ENCODE measurements at regions not wholly inside any gene's neighbourhood (a gene's known extent, or its start where the extent isn't known, plus 50 kb on each side); places are given as distances from the start of the nearest gene placed in this dataset.

DNA sequence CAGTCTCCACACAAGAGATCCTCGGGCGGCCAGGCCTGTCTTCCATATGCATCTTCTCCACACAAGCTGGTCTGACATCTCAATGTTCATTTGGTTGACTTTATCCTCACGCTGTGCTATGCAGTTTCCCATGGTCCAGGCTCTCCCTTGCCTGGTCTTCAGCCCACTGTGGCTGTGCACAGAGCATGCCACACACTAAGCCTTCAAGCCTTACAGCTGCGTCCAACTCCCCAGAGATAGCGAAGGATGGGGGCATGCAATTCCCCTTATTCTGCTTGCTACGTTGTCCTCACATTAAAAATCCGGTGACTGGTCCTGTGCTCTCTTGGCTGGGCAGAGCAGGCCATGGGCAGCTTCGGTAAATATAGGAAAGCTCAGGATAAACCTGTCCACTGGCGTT is 188.7 kb upstream of the TCERG1L start:
- intact Hi-C loops (cut with DNase I) = no loop called here
- H3K4me1 ChIP-seq (replicated peaks) = no peaks in the 10 kb centered on the region
- 94% methylated on average over 9 of the region's 9 CpGs for WGBS
- H3K4me3 ChIP-seq = no peak overlapping the region
- TF ChIP-seq, protein P1, sequence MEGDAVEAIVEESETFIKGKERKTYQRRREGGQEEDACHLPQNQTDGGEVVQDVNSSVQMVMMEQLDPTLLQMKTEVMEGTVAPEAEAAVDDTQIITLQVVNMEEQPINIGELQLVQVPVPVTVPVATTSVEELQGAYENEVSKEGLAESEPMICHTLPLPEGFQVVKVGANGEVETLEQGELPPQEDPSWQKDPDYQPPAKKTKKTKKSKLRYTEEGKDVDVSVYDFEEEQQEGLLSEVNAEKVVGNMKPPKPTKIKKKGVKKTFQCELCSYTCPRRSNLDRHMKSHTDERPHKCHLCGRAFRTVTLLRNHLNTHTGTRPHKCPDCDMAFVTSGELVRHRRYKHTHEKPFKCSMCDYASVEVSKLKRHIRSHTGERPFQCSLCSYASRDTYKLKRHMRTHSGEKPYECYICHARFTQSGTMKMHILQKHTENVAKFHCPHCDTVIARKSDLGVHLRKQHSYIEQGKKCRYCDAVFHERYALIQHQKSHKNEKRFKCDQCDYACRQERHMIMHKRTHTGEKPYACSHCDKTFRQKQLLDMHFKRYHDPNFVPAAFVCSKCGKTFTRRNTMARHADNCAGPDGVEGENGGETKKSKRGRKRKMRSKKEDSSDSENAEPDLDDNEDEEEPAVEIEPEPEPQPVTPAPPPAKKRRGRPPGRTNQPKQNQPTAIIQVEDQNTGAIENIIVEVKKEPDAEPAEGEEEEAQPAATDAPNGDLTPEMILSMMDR (IDR thresholded peaks at IDR 0.05) = no peak
- TF ChIP-seq POLR2AphosphoS5 (IDR thresholded peaks at IDR 0.05) (no peak), POLR2A (IDR thresholded peaks at IDR 0.05) (no peak)
- H3K9me3 ChIP-seq = no peaks in the 10 kb centered on the region
- no peaks in the 10 kb centered on the region for H3K36me3 ChIP-seq
- H3K27me3 ChIP-seq (replicated peaks; ENCODE audit: insufficient read depth) = no peaks in the 10 kb centered on the region
- DNase-seq (ENCODE audit: low spot score) = no peak
- no peak overlapping the region for H3K27ac ChIP-seq

DNA sequence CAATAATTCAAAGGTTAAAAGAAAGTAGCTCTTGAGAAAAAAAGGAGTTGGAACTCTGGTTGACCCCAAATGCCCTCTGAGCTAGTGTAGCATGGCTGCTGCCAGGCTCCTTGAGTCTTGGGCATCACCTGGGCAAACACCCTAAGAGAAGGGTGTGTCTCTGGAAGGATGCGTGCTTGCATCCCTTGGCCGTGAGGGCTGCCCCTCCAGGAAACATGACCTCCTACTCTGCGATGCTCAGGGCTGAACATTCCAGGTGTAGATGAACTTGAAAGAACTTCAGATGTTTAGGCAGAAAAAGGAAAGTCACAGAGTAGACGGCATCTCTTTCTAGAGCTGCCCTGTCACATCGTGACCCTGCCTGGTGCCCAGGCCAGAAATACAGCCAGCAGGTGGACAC is 189.4 kb upstream of the TCERG1L start:
- Histone ChIP-seq H3K4me3 (no peak overlapping the region), H3K27me3 (replicated peaks; ENCODE audit: insufficient read depth) (no peaks in the 10 kb centered on the region), H3K4me1 (replicated peaks) (no peaks in the 10 kb centered on the region), H3K9me3 (no peaks in the 10 kb centered on the region), H3K36me3 (no peaks in the 10 kb centered on the region), H3K27ac (no peak overlapping the region)
- 93% methylated on average over 5 of the region's 5 CpGs for WGBS
- DNase-seq (ENCODE audit: low spot score) = no peak
- intact Hi-C loops (cut with DNase I) = no loop called here
- TF ChIP-seq, protein P1 (IDR thresholded peaks at IDR 0.05) = no peak
- TF ChIP-seq POLR2AphosphoS5 (IDR thresholded peaks at IDR 0.05) (no peak), POLR2A (IDR thresholded peaks at IDR 0.05) (no peak)

DNA sequence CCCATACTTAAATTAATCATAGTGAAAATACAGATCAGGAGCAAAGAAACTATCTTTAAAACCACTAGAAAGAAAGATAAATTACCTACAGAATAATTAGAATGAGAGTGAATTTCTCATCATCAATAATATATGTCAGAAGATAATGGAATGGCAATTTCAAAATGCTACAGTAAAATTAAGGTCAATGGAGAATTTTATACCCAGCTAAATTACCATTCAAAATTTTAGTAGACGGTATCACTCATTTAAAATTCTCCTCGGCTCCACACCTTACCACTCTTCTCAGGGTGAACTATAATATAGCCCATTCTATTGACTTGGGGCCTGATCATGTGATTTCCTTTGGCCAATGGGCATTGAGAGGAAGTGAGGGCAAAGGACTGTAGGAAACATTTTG is 192.5 kb upstream of the TCERG1L start:
- H3K27me3 ChIP-seq (replicated peaks; ENCODE audit: insufficient read depth) = no peaks in the 10 kb centered on the region
- intact Hi-C loops (cut with DNase I) = no loop called here
- TF ChIP-seq, protein P1 (IDR thresholded peaks at IDR 0.05) = no peak
- TF ChIP-seq POLR2AphosphoS5 (IDR thresholded peaks at IDR 0.05) (no peak), POLR2A (IDR thresholded peaks at IDR 0.05) (no peak)
- H3K36me3 ChIP-seq = no peaks in the 10 kb centered on the region
- H3K9me3 ChIP-seq = no peaks in the 10 kb centered on the region
- no peak overlapping the region for H3K4me3 ChIP-seq
- 95% methylated on average over 2 of the region's 2 CpGs for WGBS
- H3K4me1 ChIP-seq (replicated peaks) = no peaks in the 10 kb centered on the region
- DNase-seq (ENCODE audit: low spot score) = no peak
- H3K27ac ChIP-seq = no peak overlapping the region

DNA sequence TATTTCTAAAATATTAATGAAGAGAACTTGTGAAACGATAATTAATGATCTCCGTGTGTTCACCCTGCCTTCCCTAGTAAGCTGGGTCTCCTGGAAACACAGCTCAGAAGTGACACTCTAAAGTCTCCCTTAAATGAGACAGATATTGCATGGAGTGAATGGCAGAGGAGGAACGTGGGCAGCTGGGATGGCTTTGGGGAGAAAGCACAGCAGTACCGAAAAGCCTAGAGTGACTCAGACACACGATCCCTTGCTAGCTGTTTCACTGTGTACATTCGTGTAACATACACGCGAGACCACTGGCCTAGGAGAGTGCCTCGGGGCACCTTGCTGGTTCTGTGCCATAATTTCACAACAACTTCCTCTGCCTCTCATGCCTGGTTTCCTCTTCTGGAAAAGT is 199.9 kb upstream of the TCERG1L start:
- WGBS = 88% methylated on average over 9 of the region's 9 CpGs
- no peak for TF ChIP-seq POLR2AphosphoS5 (IDR thresholded peaks at IDR 0.05)
- no peak for TF ChIP-seq POLR2A (IDR thresholded peaks at IDR 0.05)
- TF ChIP-seq, protein P1 (IDR thresholded peaks at IDR 0.05) = no peak
- Histone ChIP-seq H3K27ac (no peak overlapping the region), H3K36me3 (no peaks in the 10 kb centered on the region), H3K27me3 (replicated peaks; ENCODE audit: insufficient read depth) (no peaks in the 10 kb centered on the region), H3K9me3 (no peaks in the 10 kb centered on the region), H3K4me3 (no peak overlapping the region), H3K4me1 (replicated peaks) (no peaks in the 10 kb centered on the region)
- intact Hi-C loops (cut with DNase I) = no loop called here
- no peak for DNase-seq (ENCODE audit: low spot score)

DNA sequence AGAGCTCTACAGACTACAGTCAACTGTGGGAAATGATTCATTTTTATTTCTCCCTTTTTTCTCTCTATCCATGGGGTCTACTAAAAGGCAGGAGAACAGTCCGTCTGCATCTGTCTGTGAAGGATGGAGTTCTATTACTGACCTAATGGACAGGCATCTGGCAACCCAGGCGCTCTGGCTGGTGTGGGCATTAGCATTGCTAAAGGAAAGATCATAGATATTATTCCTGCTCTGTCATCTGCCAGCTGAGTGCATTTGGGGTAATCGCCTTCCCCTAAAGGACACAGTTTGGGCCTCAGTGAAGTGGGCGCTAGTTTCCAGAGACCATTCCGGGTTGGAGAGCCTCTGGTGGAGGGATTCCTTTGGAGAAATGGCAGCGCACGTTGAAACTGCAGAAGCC is 201.3 kb upstream of the TCERG1L start:
- Histone ChIP-seq H3K4me1 (replicated peaks) (no peaks in the 10 kb centered on the region), H3K27ac (no peak overlapping the region), H3K9me3 (no peaks in the 10 kb centered on the region), H3K36me3 (no peaks in the 10 kb centered on the region), H3K27me3 (replicated peaks; ENCODE audit: insufficient read depth) (no peaks in the 10 kb centered on the region), H3K4me3 (no peak overlapping the region)
- DNase-seq (ENCODE audit: low spot score) = no peak
- WGBS = 90% methylated on average over 7 of the region's 7 CpGs
- intact Hi-C loops (cut with DNase I) = no loop called here
- TF ChIP-seq POLR2A (IDR thresholded peaks at IDR 0.05) (no peak), POLR2AphosphoS5 (IDR thresholded peaks at IDR 0.05) (no peak)
- TF ChIP-seq, protein P1 (IDR thresholded peaks at IDR 0.05) = no peak
